22Rv1 (cell line): ENCODE measurements at regions not wholly inside any gene's neighbourhood (a gene's known extent, or its start where the extent isn't known, plus 50 kb on each side); places are given as distances from the start of the nearest gene placed in this dataset.
"Not testable (repeated sequence)": the region's sequence is repeated elsewhere in the genome, so short reads cannot be mapped to it uniquely, and the experiment has no call there.

Experiments
- H3K27ac ChIP-seq: fragments of 450-650 bp; 2 replicates; pipeline ENCODE4 v1.5.1; 2017
- CTCF ChIP-seq: fragments of 450-650 bp; IDR thresholded peaks from 2 replicates; pipeline ENCODE4 v1.5.1; 2017; ENCODE audit warnings: mild to moderate bottlenecking
- ZFX ChIP-seq: fragments of 450-650 bp; IDR thresholded peaks from 2 replicates; pipeline ENCODE4 v1.6.1; 2017; ENCODE audit warnings: antibody characterized with exemption, borderline replicate concordance

GRCh38 chr11:109957601-109958000 lies 135.6 kb upstream of the ZC3H12C start:
- TF ChIP-seq ZFX (no peak), CTCF (no peak)
- no peak overlapping the region for H3K27ac ChIP-seq

GRCh38 chr11:109958131-109958820 lies 134.9 kb upstream of the ZC3H12C start:
- TF ChIP-seq CTCF (no peak), ZFX (no peak)
- H3K27ac ChIP-seq, result no peak overlapping the region

GRCh38 chr11:109958821-109959166 lies 134.4 kb upstream of the ZC3H12C start:
- H3K27ac ChIP-seq, result no peak overlapping the region

GRCh38 chr11:109960831-109961230 lies 132.4 kb upstream of the ZC3H12C start:
- no peak for TF ChIP-seq ZFX
- no peak for TF ChIP-seq CTCF
- no peak overlapping the region for H3K27ac ChIP-seq

More at GRCh38 chr11:109958821-109959166, 134.4 kb upstream of the ZC3H12C start:
- TF ChIP-seq CTCF (no peak), ZFX (no peak)

GRCh38 chr11:109961261-109961660 lies 131.9 kb upstream of the ZC3H12C start:
- no peak for TF ChIP-seq ZFX
- no peak for TF ChIP-seq CTCF

GRCh38 chr11:109963101-109963500 lies 130.1 kb upstream of the ZC3H12C start:
- TF ChIP-seq ZFX (no peak), CTCF (no peak)
- no peak overlapping the region for H3K27ac ChIP-seq

More at GRCh38 chr11:109961261-109961660, 131.9 kb upstream of the ZC3H12C start:
- H3K27ac ChIP-seq, result no peak overlapping the region

GRCh38 chr11:109964487-109964886 lies 128.7 kb upstream of the ZC3H12C start:
- no peak overlapping the region for H3K27ac ChIP-seq
- no peak for TF ChIP-seq CTCF
- no peak for TF ChIP-seq ZFX

GRCh38 chr11:109965445-109965844 lies 127.7 kb upstream of the ZC3H12C start:
- not testable (repeated sequence) for H3K27ac ChIP-seq

- not testable (repeated sequence) for H3K27ac ChIP-seq
These were observed 127.3 kb upstream of the ZC3H12C start for GRCh38 chr11:109965926-109966325.

GRCh38 chr11:109967136-109967535 lies 126.1 kb upstream of the ZC3H12C start:
- H3K27ac ChIP-seq, result not testable (repeated sequence)
